CD14-positive monocyte (primary cell): ENCODE measurements at regions not wholly inside any gene's neighbourhood (a gene's known extent, or its start where the extent isn't known, plus 50 kb on each side); places are given as distances from the start of the nearest gene placed in this dataset.

ENCODE experiments used
- DNase-seq, 3 donors: peaks; one replicate each; pipeline ENCODE4 v3.0.0-alpha.2; 2011 to 2022
- H2AFZ ChIP-seq: 2 replicates; pipeline ENCODE4 v1.6.0; 2012; ENCODE audit warnings: mild to moderate bottlenecking, low read depth, low read length, inconsistent platforms; ENCODE audit not compliant: insufficient read depth, poor library complexity, severe bottlenecking
- H3K27ac ChIP-seq, 2 donors: 1 replicate in 1 of 2; 2 replicates in 1 of 2; pipeline ENCODE4 v1.5.1; 2012 to 2013; ENCODE audit warnings: low read length in 2 of 2, control low read depth in 1 of 2, inconsistent platforms in 1 of 2, low read depth in 1 of 2, mild to moderate bottlenecking in 1 of 2
- H3K27me3 ChIP-seq, 2 donors: one replicate each; pipeline versions ENCODE4 v1.6.0 to v1.6.1; 2011 to 2013; ENCODE audit warnings: low read length in 2 of 2; ENCODE audit not compliant: control insufficient read depth in 2 of 2, insufficient read depth in 2 of 2
- H3K36me3 ChIP-seq, 2 donors: replicated peaks in 1 of 2; 1 replicate in 1 of 2; 2 replicates in 1 of 2; pipeline versions ENCODE4 v1.5.1 to v1.6.1; 2012 to 2013; ENCODE audit warnings: low read length in 2 of 2, control low read depth in 1 of 2, inconsistent platforms in 1 of 2, mild to moderate bottlenecking in 1 of 2; ENCODE audit not compliant: insufficient read depth in 2 of 2, control insufficient read depth in 1 of 2
- H3K4me1 ChIP-seq, 2 donors: 1 replicate in 1 of 2; 2 replicates in 1 of 2; pipeline versions ENCODE4 v1.5.1 to v1.6.1; 2012 to 2013; ENCODE audit warnings: low read length in 2 of 2, control low read depth in 1 of 2, inconsistent platforms in 1 of 2, mild to moderate bottlenecking in 1 of 2, moderate library complexity in 1 of 2; ENCODE audit not compliant: insufficient read depth in 2 of 2, control insufficient read depth in 1 of 2
- H3K4me2 ChIP-seq: replicated peaks from 2 replicates; pipeline ENCODE3; 2012; ENCODE audit warnings: low read length, moderate library complexity, mild to moderate bottlenecking; ENCODE audit not compliant: poor library complexity, severe bottlenecking; ENCODE audit errors: extremely low read depth
- H3K4me3 ChIP-seq, 3 experiments: fragments of 200-600 bp in 1 of 3; sonication (generic) in 1 of 3; replicated peaks in 1 of 3; 1 replicate in 2 of 3; 2 replicates in 1 of 3; pipeline ENCODE4 v1.5.1; 2011 to 2013; ENCODE audit warnings: low read length in 3 of 3, mild to moderate bottlenecking in 3 of 3, control low read depth in 2 of 3, low read depth in 2 of 3, inconsistent platforms in 1 of 3, moderate library complexity in 1 of 3
- H3K79me2 ChIP-seq: 2 replicates; pipeline ENCODE4 v1.6.0; 2012; ENCODE audit warnings: mild to moderate bottlenecking, control low read depth, inconsistent platforms, low read length, moderate library complexity; ENCODE audit not compliant: insufficient read depth
- H3K9ac ChIP-seq: 2 replicates; pipeline ENCODE4 v1.6.0; 2017; ENCODE audit warnings: low read length, mild to moderate bottlenecking; ENCODE audit not compliant: insufficient read depth, poor library complexity, severe bottlenecking
- H3K9me3 ChIP-seq, 2 donors: replicated peaks in 1 of 2; 1 replicate in 1 of 2; 2 replicates in 1 of 2; pipeline versions ENCODE4 v1.5.1 to v1.6.1; 2012 to 2013; ENCODE audit warnings: low read length in 2 of 2, control low read depth in 1 of 2; ENCODE audit not compliant: control insufficient read depth in 1 of 2, insufficient read depth in 1 of 2
- H4K20me1 ChIP-seq: 2 replicates; pipeline ENCODE4 v1.6.0; 2012; ENCODE audit warnings: mild to moderate bottlenecking, low read length, control low read depth, moderate library complexity; ENCODE audit not compliant: insufficient read depth
- H3K27ac Mint-ChIP-seq, 7 donors: one replicate each; pipeline ENCODE4 v1.8.0; 2020; ENCODE audit warnings: mild to moderate bottlenecking in 7 of 7, mixed read lengths in 7 of 7, moderate library complexity in 6 of 7, inconsistent platforms in 2 of 7
- H3K27me3 Mint-ChIP-seq, 3 donors: one replicate each; pipeline ENCODE4 v1.8.0; 2021 to 2022; ENCODE audit warnings: low read depth in 3 of 3, mild to moderate bottlenecking in 3 of 3, mixed read lengths in 3 of 3, moderate library complexity in 3 of 3, inconsistent platforms in 1 of 3
- H3K36me3 Mint-ChIP-seq, 2 donors: one replicate each; pipeline ENCODE4 v1.8.0; 2020; ENCODE audit warnings: mixed read lengths in 2 of 2, inconsistent platforms in 1 of 2, mild to moderate bottlenecking in 1 of 2
- H3K4me1 Mint-ChIP-seq: one replicate; pipeline ENCODE4 v1.8.0; 2020; ENCODE audit warnings: mild to moderate bottlenecking, mixed read lengths
- H3K4me3 Mint-ChIP-seq, 2 donors: one replicate each; pipeline ENCODE4 v1.8.0; 2020; ENCODE audit warnings: mild to moderate bottlenecking in 2 of 2, mixed read lengths in 2 of 2, moderate library complexity in 1 of 2
- H3K9me3 Mint-ChIP-seq, 7 donors: one replicate each; pipeline ENCODE4 v1.8.0; 2020 to 2022; ENCODE audit warnings: mixed read lengths in 7 of 7, mild to moderate bottlenecking in 6 of 7, moderate library complexity in 6 of 7, inconsistent platforms in 2 of 7
- CTCF ChIP-seq: fragments of 200-600 bp; IDR thresholded peaks from one replicate; pipeline ENCODE4 v1.8.0; 2022; ENCODE audit warnings: antibody characterized with exemption, mild to moderate bottlenecking
- WGBS: methylation state at CpG from one replicate; pipeline ENCODE4 v1.1.5; 2013; ENCODE audit warnings: missing lambda C conversion rate; ENCODE audit not compliant: insufficient coverage; 5-methylcytosine and 5-hydroxymethylcytosine counted together
- intact Hi-C, 2 donors: fragments of 100-400 bp; cut with micrococcal nuclease; formaldehyde crosslinking; loops; one replicate each; pipeline versions ENCODE4 v1.15.0 to v1.15.1; 2023

GRCh38 chr5:2615917-2616316 lies 135.6 kb downstream of the IRX2 start:
- H3K27ac Mint-ChIP-seq = no peak overlapping the region
- 69% methylated on average over 2 of the region's 4 CpGs for WGBS
- no peak for TF ChIP-seq CTCF
- H4K20me1 ChIP-seq = no peaks in the 10 kb centered on the region
- no peaks in the 10 kb centered on the region for H3K36me3 Mint-ChIP-seq
- H3K79me2 ChIP-seq = no peaks in the 10 kb centered on the region
- intact Hi-C loops = no loop called here
- H3K4me3 Mint-ChIP-seq = no peak overlapping the region
- DNase-seq = no peak
- peaks cover 0 to 6% (median 3%) of the 10 kb centered on the region in 7 donors for H3K9me3 Mint-ChIP-seq
- H3K4me3 ChIP-seq = no peak overlapping the region
- H3K9ac ChIP-seq = no peak overlapping the region
- H3K27ac ChIP-seq = no peak overlapping the region
- H3K36me3 ChIP-seq = no peaks in the 10 kb centered on the region
- H3K4me1 ChIP-seq = no peaks in the 10 kb centered on the region
- H3K27me3 Mint-ChIP-seq = no peaks in the 10 kb centered on the region
- H2AFZ ChIP-seq = no peak overlapping the region
- H3K9me3 ChIP-seq = peaks cover 4 to 11% of the 10 kb centered on the region in 2 donors
- H3K4me1 Mint-ChIP-seq = no peaks in the 10 kb centered on the region
- H3K27me3 ChIP-seq = no peaks in the 10 kb centered on the region
- H3K4me2 ChIP-seq = no peak overlapping the region

GRCh38 chr5:2614571-2614970 lies 136.9 kb downstream of the IRX2 start:
- DNase-seq = no peak
- H3K4me2 ChIP-seq = no peak overlapping the region
- WGBS = 85% methylated on average over 7 of the region's 11 CpGs
- TF ChIP-seq CTCF = no peak
- H3K4me3 ChIP-seq = no peak overlapping the region
- intact Hi-C loops = no loop called here
- H3K36me3 Mint-ChIP-seq = no peaks in the 10 kb centered on the region
- H3K27ac Mint-ChIP-seq = no peak overlapping the region
- peaks cover 8 to 16% of the 10 kb centered on the region in 2 donors for H3K9me3 ChIP-seq
- H3K4me1 ChIP-seq = no peaks in the 10 kb centered on the region
- H3K9me3 Mint-ChIP-seq = peaks cover 4 to 13% (median 7%) of the 10 kb centered on the region in 7 donors
- no peaks in the 10 kb centered on the region for H3K4me1 Mint-ChIP-seq
- H3K9ac ChIP-seq = no peak overlapping the region
- H2AFZ ChIP-seq = no peak overlapping the region
- H3K27ac ChIP-seq = no peak overlapping the region
- H3K27me3 Mint-ChIP-seq = no peaks in the 10 kb centered on the region
- no peak overlapping the region for H3K4me3 Mint-ChIP-seq
- H3K79me2 ChIP-seq = no peaks in the 10 kb centered on the region
- H3K36me3 ChIP-seq = no peaks in the 10 kb centered on the region
- no peaks in the 10 kb centered on the region for H3K27me3 ChIP-seq
- no peaks in the 10 kb centered on the region for H4K20me1 ChIP-seq
